Liver (tissue), 7 donors: ENCODE measurements at regions not wholly inside any gene's neighbourhood (a gene's known extent, or its start where the extent isn't known, plus 50 kb on each side); places are given as distances from the start of the nearest gene placed in this dataset.

ENCODE experiments used
- DNase-seq: peaks from one replicate; pipeline ENCODE4 v3.0.0-alpha.2; 2017; ENCODE audit warnings: low spot score
- H3K27ac ChIP-seq, 2 donors: one replicate each; pipeline ENCODE4 v1.7.0; 2013; ENCODE audit warnings: inconsistent platforms in 2 of 2, low read length in 2 of 2, control low read depth in 1 of 2, low read depth in 1 of 2, mild to moderate bottlenecking in 1 of 2
- H3K27me3 ChIP-seq, 4 donors: one replicate each; pipeline versions ENCODE4 v1.6.1 to v1.7.0; 2013; ENCODE audit warnings: low read length in 3 of 4, inconsistent platforms in 1 of 4, mild to moderate bottlenecking in 1 of 4, moderate library complexity in 1 of 4; ENCODE audit not compliant: control insufficient read depth in 4 of 4, insufficient read depth in 4 of 4
- H3K36me3 ChIP-seq, 4 donors: one replicate each; pipeline versions ENCODE4 v1.6.1 to v1.7.0; 2013; ENCODE audit warnings: low read length in 3 of 4, mild to moderate bottlenecking in 3 of 4, low read depth in 1 of 4, moderate library complexity in 1 of 4; ENCODE audit not compliant: control insufficient read depth in 4 of 4, insufficient read depth in 3 of 4
- H3K4me1 ChIP-seq, 4 donors: one replicate each; pipeline versions ENCODE4 v1.6.1 to v1.7.0; 2013; ENCODE audit warnings: low read length in 3 of 4, mild to moderate bottlenecking in 3 of 4, moderate library complexity in 1 of 4; ENCODE audit not compliant: control insufficient read depth in 4 of 4, insufficient read depth in 4 of 4
- H3K4me3 ChIP-seq, 3 donors: one replicate each; pipeline versions ENCODE4 v1.6.1 to v1.7.0; 2013; ENCODE audit warnings: low read length in 3 of 3, control low read depth in 1 of 3, low read depth in 1 of 3, mild to moderate bottlenecking in 1 of 3
- H3K9ac ChIP-seq, 2 donors: one replicate each; pipeline ENCODE4 v1.7.0; 2013; ENCODE audit warnings: low read length in 2 of 2, mild to moderate bottlenecking in 2 of 2, moderate library complexity in 2 of 2, control low read depth in 1 of 2, low read depth in 1 of 2
- H3K9me3 ChIP-seq, 4 donors: one replicate each; pipeline versions ENCODE4 v1.6.1 to v1.7.0; 2013; ENCODE audit warnings: low read length in 3 of 4; ENCODE audit not compliant: control insufficient read depth in 4 of 4
- ATF3 ChIP-seq: IDR thresholded peaks from 2 replicates; pipeline ENCODE4 v1.6.1; 2016; ENCODE audit warnings: antibody characterized with exemption
- EGR1 ChIP-seq, 2 donors: IDR thresholded peaks; 2 replicates each; pipeline ENCODE4 v1.6.1; 2016 to 2018; ENCODE audit warnings: antibody characterized with exemption in 2 of 2, low read depth in 2 of 2
- FOXA1 ChIP-seq: IDR thresholded peaks from 2 replicates; pipeline ENCODE4 v1.6.1; 2016; ENCODE audit warnings: antibody characterized with exemption
- FOXA2 ChIP-seq: IDR thresholded peaks from 2 replicates; pipeline ENCODE4 v1.6.1; 2016; ENCODE audit warnings: antibody characterized with exemption
- GABPA ChIP-seq, 2 donors: IDR thresholded peaks in 1 of 2; conservative IDR thresholded peaks in 1 of 2; 2 replicates each; pipeline ENCODE4 v1.6.1; 2016; ENCODE audit warnings: antibody characterized with exemption in 2 of 2, mild to moderate bottlenecking in 1 of 2, moderate library complexity in 1 of 2
- HNF4G ChIP-seq: IDR thresholded peaks from 2 replicates; pipeline ENCODE4 v1.6.1; 2016; ENCODE audit warnings: antibody characterized with exemption
- JUND ChIP-seq, 2 donors: IDR thresholded peaks; 2 replicates each; pipeline ENCODE4 v1.6.1; 2016; ENCODE audit warnings: antibody characterized with exemption in 2 of 2
- RAD21 ChIP-seq, 2 donors: IDR thresholded peaks; 2 replicates each; pipeline ENCODE4 v1.6.1; 2016; ENCODE audit warnings: antibody characterized with exemption in 2 of 2, mild to moderate bottlenecking in 2 of 2
- RXRA ChIP-seq, 2 donors: IDR thresholded peaks; 2 replicates each; pipeline ENCODE4 v1.6.1; 2017 to 2018; ENCODE audit warnings: antibody characterized with exemption in 2 of 2, mild to moderate bottlenecking in 1 of 2
- SP1 ChIP-seq: IDR thresholded peaks from 2 replicates; pipeline ENCODE4 v1.6.1; 2018; ENCODE audit warnings: antibody characterized with exemption, mild to moderate bottlenecking
- TAF1 ChIP-seq: conservative IDR thresholded peaks from 2 replicates; pipeline ENCODE4 v1.6.1; 2016; ENCODE audit warnings: antibody characterized with exemption, mild to moderate bottlenecking
- ZBTB33 ChIP-seq: IDR thresholded peaks from 2 replicates; pipeline ENCODE4 v1.6.1; 2016; ENCODE audit warnings: antibody characterized with exemption
- WGBS: extraction: QIAGEN DNeasy Blood & Tissue Kit; methylation state at CpG from one replicate; pipeline ENCODE4 v1.1.7; 2013; 5-methylcytosine and 5-hydroxymethylcytosine counted together
- TF ChIP-seq, protein P1 (sequence below): IDR thresholded peaks from 2 replicates; pipeline ENCODE4 v1.6.1; 2016; ENCODE audit warnings: antibody characterized with exemption
- donor health status: healthy.
- donor health status: healthy.
- donor health status: healthy.
- donor health status: healthy.

GRCh38 chr17:56681561-56682266, 88.2 kb downstream of the NOG start:
- no peak overlapping the region for H3K4me3 ChIP-seq
- no peak overlapping the region for H3K9ac ChIP-seq
- DNase-seq = no peak
- TF ChIP-seq SP1 = no peak
- TF ChIP-seq RAD21 (IDR thresholded peaks at IDR 0.05) = no peak
- no peak for TF ChIP-seq GABPA (IDR thresholded peaks at IDR 0.05 in 1 of 2, conservative IDR thresholded peaks at IDR 0.05 in 1 of 2)
- TF ChIP-seq, protein P1, sequence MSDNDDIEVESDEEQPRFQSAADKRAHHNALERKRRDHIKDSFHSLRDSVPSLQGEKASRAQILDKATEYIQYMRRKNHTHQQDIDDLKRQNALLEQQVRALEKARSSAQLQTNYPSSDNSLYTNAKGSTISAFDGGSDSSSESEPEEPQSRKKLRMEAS = no peak
- TF ChIP-seq TAF1 = no peak
- TF ChIP-seq ATF3 = no peak
- no peak for TF ChIP-seq RXRA (IDR thresholded peaks at IDR 0.05)
- TF ChIP-seq HNF4G = no peak
- TF ChIP-seq FOXA1 = no peak
- TF ChIP-seq EGR1 (IDR thresholded peaks at IDR 0.05; ENCODE audit: low read depth in 2 of 2) = no peak
- TF ChIP-seq JUND (IDR thresholded peaks at IDR 0.05) = no peak
- TF ChIP-seq FOXA2 = no peak
- H3K9me3 ChIP-seq = no peaks in the 10 kb centered on the region
- H3K36me3 ChIP-seq = no peaks in the 10 kb centered on the region
- no peak overlapping the region for H3K27ac ChIP-seq
- H3K4me1 ChIP-seq = peaks cover 4 to 11% (median 8%) of the 10 kb centered on the region in 4 donors
- 68% methylated on average over 3 of the region's 3 CpGs for WGBS
- peaks cover 0 to 19% (median under 1%) of the 10 kb centered on the region in 4 donors for H3K27me3 ChIP-seq

DNA sequence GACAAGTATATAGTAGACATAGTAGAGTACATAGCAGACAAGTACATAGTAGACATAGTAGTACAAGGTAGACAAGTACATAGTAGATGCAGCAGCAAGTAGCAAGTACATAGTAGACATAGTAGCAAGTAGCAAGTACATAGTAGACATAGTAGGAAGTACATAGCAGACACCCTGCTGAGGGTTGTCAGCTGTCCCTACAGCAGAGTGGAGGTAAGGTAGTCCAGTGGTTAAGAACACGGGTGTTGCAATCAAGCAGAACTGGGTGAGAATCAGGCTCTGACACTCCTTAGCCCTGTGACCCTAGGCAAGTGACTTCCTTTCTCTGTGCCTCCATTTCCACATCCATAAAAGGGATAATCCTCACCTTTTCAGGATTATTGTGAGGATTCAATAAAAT, 94.7 kb downstream of the NOG start:
- Histone ChIP-seq H3K27ac (no peak overlapping the region), H3K4me3 (no peak overlapping the region), H3K4me1 (no peaks in the 10 kb centered on the region), H3K9ac (no peak overlapping the region), H3K36me3 (no peaks in the 10 kb centered on the region), H3K27me3 (peaks cover 0 to 8% (median under 1%) of the 10 kb centered on the region in 4 donors), H3K9me3 (no peaks in the 10 kb centered on the region)
- DNase-seq = no peak
- TF ChIP-seq FOXA2 = no peak
- no peak for TF ChIP-seq TAF1
- TF ChIP-seq ZBTB33 = no peak
- no peak for TF ChIP-seq RAD21 (IDR thresholded peaks at IDR 0.05)
- no peak for TF ChIP-seq FOXA1
- no peak for TF ChIP-seq EGR1 (IDR thresholded peaks at IDR 0.05; ENCODE audit: low read depth in 2 of 2)
- 90% methylated on average over 1 of the region's 1 CpG for WGBS

GRCh38 chr17:56690441-56691291, 97.2 kb downstream of the NOG start:
- WGBS = 89% methylated on average over 16 of the region's 16 CpGs

More at GRCh38 chr17:56690441-56691291, 97.2 kb downstream of the NOG start:
- H3K4me1 ChIP-seq = no peaks in the 10 kb centered on the region
- H3K27ac ChIP-seq = no peak overlapping the region
- H3K36me3 ChIP-seq = no peaks in the 10 kb centered on the region
- H3K27me3 ChIP-seq = peaks cover 0 to 3% (median 0%) of the 10 kb centered on the region in 4 donors
- DNase-seq = no peak
- no peak overlapping the region for H3K4me3 ChIP-seq
- H3K9me3 ChIP-seq = no peaks in the 10 kb centered on the region
- TF ChIP-seq FOXA2 (no peak), ZBTB33 (no peak)
- H3K9ac ChIP-seq = no peak overlapping the region
